Prostate gland (tissue), 2 donors: ENCODE measurements at regions not wholly inside any gene's neighbourhood (a gene's known extent, or its start where the extent isn't known, plus 50 kb on each side); places are given as distances from the start of the nearest gene placed in this dataset.

Experiments used
- DNase-seq: peaks from one replicate; pipeline ENCODE4 v3.0.0-alpha.2; 2019; ENCODE audit warnings: low spot score
- H3K27ac ChIP-seq, 2 donors: fragments of 200-600 bp; sonication (generic); 2 replicates each; pipeline ENCODE4 v1.5.1; 2017 to 2019
- H3K27me3 ChIP-seq: fragments of 200-600 bp; sonication (generic); replicated peaks from 2 replicates; pipeline ENCODE4 v1.5.1; 2019; ENCODE audit not compliant: insufficient read depth
- H3K36me3 ChIP-seq, 2 donors: fragments of 200-600 bp; sonication (generic); 1 replicate in 1 of 2; 2 replicates in 1 of 2; pipeline versions ENCODE4 v1.5.1 to v1.8.1; 2017 to 2019
- H3K4me1 ChIP-seq: fragments of 200-600 bp; sonication (generic); replicated peaks from 2 replicates; pipeline ENCODE4 v1.5.1; 2019
- H3K4me3 ChIP-seq, 2 donors: fragments of 200-600 bp; sonication (generic); 2 replicates each; pipeline ENCODE4 v1.5.1; 2017 to 2019
- H3K9me3 ChIP-seq: fragments of 200-600 bp; sonication (generic); 2 replicates; pipeline ENCODE4 v1.5.1; 2017
- CTCF ChIP-seq, 4 experiments: fragments of 200-600 bp in 2 of 4; fragments of 450-650 bp in 2 of 4; sonication (generic) in 2 of 4; IDR thresholded peaks; 1 replicate in 3 of 4; 2 replicates in 1 of 4; pipeline ENCODE4 v1.5.1; 2016 to 2019; ENCODE audit warnings: antibody characterized with exemption in 4 of 4, mild to moderate bottlenecking in 2 of 4, moderate library complexity in 2 of 4
- POLR2A ChIP-seq: fragments of 450-650 bp; IDR thresholded peaks from one replicate; pipeline ENCODE4 v1.6.1; 2016; ENCODE audit warnings: antibody characterized with exemption, mild to moderate bottlenecking
- POLR2AphosphoS5 ChIP-seq: sonication (generic); formaldehyde crosslinking; IDR thresholded peaks from one replicate; pipeline ENCODE4 v1.6.1; 2017; ENCODE audit warnings: antibody characterized with exemption
- WGBS: methylation state at CpG from one replicate; pipeline ENCODE4 v1.1.5; 2018; 5-methylcytosine and 5-hydroxymethylcytosine counted together
- intact Hi-C: fragments of 100-400 bp; cut with DNase I; formaldehyde crosslinking; loops from one replicate; pipeline ENCODE4 v1.14.2; 2022

DNA sequence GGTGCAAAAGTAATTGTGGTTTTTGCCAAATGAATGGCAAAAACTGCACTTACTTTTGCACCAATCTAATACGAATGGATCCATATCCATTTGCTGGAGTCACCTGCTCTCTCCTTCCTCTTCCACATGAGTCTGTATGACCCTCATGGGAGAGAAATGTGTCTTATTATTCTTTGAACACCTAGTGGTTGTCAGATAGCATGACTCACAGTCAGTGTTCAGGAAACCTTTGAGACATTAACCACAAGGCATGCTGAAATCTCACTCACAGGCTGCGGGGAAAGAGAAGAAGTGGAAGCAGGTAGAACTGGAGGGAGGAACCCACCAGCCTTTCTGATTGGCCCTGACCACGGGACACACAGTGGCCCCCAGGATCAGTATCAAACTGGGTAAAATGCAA is 222.8 kb upstream of the KLF4 start:
- no peak for DNase-seq
- WGBS = 72% methylated on average over 3 of the region's 3 CpGs
- Histone ChIP-seq H3K27ac (no peak overlapping the region), H3K36me3 (no peaks in the 10 kb centered on the region), H3K4me1 (no peaks in the 10 kb centered on the region), H3K9me3 (no peaks in the 10 kb centered on the region), H3K4me3 (no peak overlapping the region), H3K27me3 (no peaks in the 10 kb centered on the region)
- TF ChIP-seq POLR2AphosphoS5 (no peak), POLR2A (no peak), CTCF (IDR thresholded peaks at IDR 0.05) (peak in 1 of 4 experiments; percentile 23)
- intact Hi-C loops = no loop called here

- no peak overlapping the region for H3K4me3 ChIP-seq
- intact Hi-C loops = no loop called here
- H3K27me3 ChIP-seq = no peaks in the 10 kb centered on the region
- no peak for DNase-seq
- H3K27ac ChIP-seq = no peak overlapping the region
- no peaks in the 10 kb centered on the region for H3K36me3 ChIP-seq
- WGBS = 25% methylated on average over 6 of the region's 6 CpGs
- H3K4me1 ChIP-seq = no peaks in the 10 kb centered on the region
- TF ChIP-seq CTCF (IDR thresholded peaks at IDR 0.05) (no peak), POLR2AphosphoS5 (no peak), POLR2A (no peak)
- no peaks in the 10 kb centered on the region for H3K9me3 ChIP-seq
Observed at GRCh38 chr9:107711542-107711941, 222.0 kb upstream of the KLF4 start.

GRCh38 chr9:107710953-107711352 is 221.4 kb upstream of the KLF4 start:
- H3K9me3 ChIP-seq = no peaks in the 10 kb centered on the region
- no peak for TF ChIP-seq POLR2AphosphoS5
- no peak for TF ChIP-seq POLR2A
- TF ChIP-seq CTCF (IDR thresholded peaks at IDR 0.05) = no peak
- no peaks in the 10 kb centered on the region for H3K4me1 ChIP-seq
- DNase-seq = no peak
- no peak overlapping the region for H3K4me3 ChIP-seq
- H3K36me3 ChIP-seq = no peaks in the 10 kb centered on the region
- H3K27ac ChIP-seq = no peak overlapping the region
- intact Hi-C loops = no loop called here
- H3K27me3 ChIP-seq = no peaks in the 10 kb centered on the region
- 50% methylated on average over 2 of the region's 2 CpGs for WGBS

DNA sequence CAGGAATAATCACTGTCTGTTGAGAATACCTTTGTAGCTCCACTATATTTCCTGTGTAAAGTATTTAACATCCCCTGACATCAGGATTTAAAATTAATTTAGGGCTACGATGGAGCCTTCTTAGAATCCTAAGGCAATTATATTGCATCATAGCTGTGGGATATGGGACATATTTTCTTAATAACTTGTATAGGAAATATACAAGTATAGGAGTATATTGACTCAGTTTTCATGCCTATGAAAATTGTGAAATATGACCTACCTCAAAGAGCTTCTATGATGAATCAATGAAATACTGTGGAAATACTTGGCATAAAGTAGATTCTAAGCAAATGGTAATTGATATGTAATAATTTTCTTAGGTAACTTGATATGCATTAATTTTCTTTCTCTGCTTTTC is 221.0 kb upstream of the KLF4 start:
- no peak for DNase-seq
- Histone ChIP-seq H3K27ac (no peak overlapping the region), H3K4me3 (no peak overlapping the region), H3K9me3 (no peaks in the 10 kb centered on the region), H3K4me1 (no peaks in the 10 kb centered on the region), H3K27me3 (no peaks in the 10 kb centered on the region), H3K36me3 (no peaks in the 10 kb centered on the region)
- intact Hi-C loops = no loop called here
- 81% methylated on average over 1 of the region's 1 CpG for WGBS
- TF ChIP-seq CTCF (IDR thresholded peaks at IDR 0.05) = no peak
- TF ChIP-seq POLR2AphosphoS5 = no peak
- TF ChIP-seq POLR2A = no peak

- Histone ChIP-seq H3K4me3 (no peak overlapping the region), H3K9me3 (no peaks in the 10 kb centered on the region), H3K36me3 (no peaks in the 10 kb centered on the region), H3K27me3 (no peaks in the 10 kb centered on the region), H3K27ac (no peak overlapping the region), H3K4me1 (no peaks in the 10 kb centered on the region)
- no peak for TF ChIP-seq CTCF (IDR thresholded peaks at IDR 0.05)
- no peak for TF ChIP-seq POLR2A
- TF ChIP-seq POLR2AphosphoS5 = no peak
- DNase-seq = no peak
- WGBS = 83% methylated on average over 2 of the region's 2 CpGs
- intact Hi-C loops = no loop called here
Observed at GRCh38 chr9:107708791-107709190, 219.2 kb upstream of the KLF4 start.
